ENCODE measurements at regions not wholly inside any gene's neighbourhood (a gene's known extent, or its start where the extent isn't known, plus 50 kb on each side); places are given as distances from the start of the nearest gene placed in this dataset.

- Histone ChIP-seq H3K27me3 (ENCODE audit: control insufficient read depth, insufficient read depth, low read length) (no peaks in the 10 kb centered on the region), H3K36me3 (ENCODE audit: control insufficient read depth, insufficient read depth, low read length) (no peaks in the 10 kb centered on the region), H3K4me3 (ENCODE audit: low read depth, low read length) (no peak overlapping the region)
- DNase-seq (ENCODE audit: low read depth) = no peak
- TF ChIP-seq, protein P1, sequence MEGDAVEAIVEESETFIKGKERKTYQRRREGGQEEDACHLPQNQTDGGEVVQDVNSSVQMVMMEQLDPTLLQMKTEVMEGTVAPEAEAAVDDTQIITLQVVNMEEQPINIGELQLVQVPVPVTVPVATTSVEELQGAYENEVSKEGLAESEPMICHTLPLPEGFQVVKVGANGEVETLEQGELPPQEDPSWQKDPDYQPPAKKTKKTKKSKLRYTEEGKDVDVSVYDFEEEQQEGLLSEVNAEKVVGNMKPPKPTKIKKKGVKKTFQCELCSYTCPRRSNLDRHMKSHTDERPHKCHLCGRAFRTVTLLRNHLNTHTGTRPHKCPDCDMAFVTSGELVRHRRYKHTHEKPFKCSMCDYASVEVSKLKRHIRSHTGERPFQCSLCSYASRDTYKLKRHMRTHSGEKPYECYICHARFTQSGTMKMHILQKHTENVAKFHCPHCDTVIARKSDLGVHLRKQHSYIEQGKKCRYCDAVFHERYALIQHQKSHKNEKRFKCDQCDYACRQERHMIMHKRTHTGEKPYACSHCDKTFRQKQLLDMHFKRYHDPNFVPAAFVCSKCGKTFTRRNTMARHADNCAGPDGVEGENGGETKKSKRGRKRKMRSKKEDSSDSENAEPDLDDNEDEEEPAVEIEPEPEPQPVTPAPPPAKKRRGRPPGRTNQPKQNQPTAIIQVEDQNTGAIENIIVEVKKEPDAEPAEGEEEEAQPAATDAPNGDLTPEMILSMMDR (IDR thresholded peaks at IDR 0.05; ENCODE audit: insufficient read depth, low read length, poor library complexity, severe bottlenecking) = no peak
Observed at GRCh38 chr7:41020056-41020455, 682.8 kb downstream of the INHBA start.

DNA sequence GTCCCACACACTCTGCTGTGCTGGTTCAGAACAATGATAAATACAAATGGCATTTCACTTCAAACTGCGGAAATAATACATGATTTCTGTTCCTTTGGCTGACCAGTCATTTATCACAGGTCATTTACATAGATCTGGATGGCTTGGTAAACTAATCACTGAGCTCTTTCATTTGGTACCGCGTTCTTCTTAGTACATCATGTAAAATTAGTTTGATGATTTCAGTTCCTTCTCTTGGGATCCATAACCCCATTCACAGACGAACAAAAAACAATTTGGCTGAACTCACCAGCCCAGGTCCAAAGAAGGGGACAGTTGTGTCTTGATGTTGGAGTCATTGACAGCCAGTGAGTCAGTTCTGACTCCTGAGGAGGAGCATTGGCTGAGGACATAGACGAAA lies 689.8 kb downstream of the INHBA start:
- Histone ChIP-seq H3K36me3 (ENCODE audit: control insufficient read depth, insufficient read depth, low read length) (no peaks in the 10 kb centered on the region), H3K27me3 (ENCODE audit: control insufficient read depth, insufficient read depth, low read length) (no peaks in the 10 kb centered on the region), H3K4me3 (ENCODE audit: low read depth, low read length) (no peak overlapping the region)
- DNase-seq (ENCODE audit: low read depth) = no peak
- TF ChIP-seq, protein P1 (IDR thresholded peaks at IDR 0.05; ENCODE audit: insufficient read depth, low read length, poor library complexity, severe bottlenecking) = no peak

DNA sequence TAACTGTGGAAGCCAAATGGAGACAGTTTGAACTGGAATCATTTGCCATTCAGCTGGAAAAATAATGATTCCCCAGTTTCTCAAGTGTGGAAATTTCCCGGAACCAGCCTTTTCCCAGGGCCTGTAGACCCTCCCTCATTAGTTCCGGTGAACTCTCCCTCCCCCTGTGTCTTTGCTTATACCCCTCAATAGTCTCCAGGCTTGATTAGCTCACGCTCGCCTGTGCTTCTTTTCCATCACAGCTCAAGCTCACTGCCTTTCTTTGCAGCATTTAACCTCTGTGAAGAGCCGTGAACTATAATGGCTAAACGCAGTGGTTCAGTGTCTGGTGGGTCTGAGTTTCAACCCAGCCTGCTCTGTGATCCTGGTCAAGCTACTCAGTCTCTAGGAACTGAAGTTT lies 690.8 kb downstream of the INHBA start:
- Histone ChIP-seq H3K36me3 (ENCODE audit: control insufficient read depth, insufficient read depth, low read length) (no peaks in the 10 kb centered on the region), H3K27me3 (ENCODE audit: control insufficient read depth, insufficient read depth, low read length) (no peaks in the 10 kb centered on the region), H3K4me3 (ENCODE audit: low read depth, low read length) (no peak overlapping the region)
- TF ChIP-seq, protein P1 (IDR thresholded peaks at IDR 0.05; ENCODE audit: insufficient read depth, low read length, poor library complexity, severe bottlenecking) = no peak
- DNase-seq (ENCODE audit: low read depth) = no peak

GRCh38 chr7:41010967-41011366 lies 691.9 kb downstream of the INHBA start:
- H3K36me3 ChIP-seq (ENCODE audit: control insufficient read depth, insufficient read depth, low read length) = no peaks in the 10 kb centered on the region
- TF ChIP-seq, protein P1 (IDR thresholded peaks at IDR 0.05; ENCODE audit: insufficient read depth, low read length, poor library complexity, severe bottlenecking) = no peak
- no peaks in the 10 kb centered on the region for H3K27me3 ChIP-seq (ENCODE audit: control insufficient read depth, insufficient read depth, low read length)
- H3K4me3 ChIP-seq (ENCODE audit: low read depth, low read length) = no peak overlapping the region
- no peak for DNase-seq (ENCODE audit: low read depth)

DNA sequence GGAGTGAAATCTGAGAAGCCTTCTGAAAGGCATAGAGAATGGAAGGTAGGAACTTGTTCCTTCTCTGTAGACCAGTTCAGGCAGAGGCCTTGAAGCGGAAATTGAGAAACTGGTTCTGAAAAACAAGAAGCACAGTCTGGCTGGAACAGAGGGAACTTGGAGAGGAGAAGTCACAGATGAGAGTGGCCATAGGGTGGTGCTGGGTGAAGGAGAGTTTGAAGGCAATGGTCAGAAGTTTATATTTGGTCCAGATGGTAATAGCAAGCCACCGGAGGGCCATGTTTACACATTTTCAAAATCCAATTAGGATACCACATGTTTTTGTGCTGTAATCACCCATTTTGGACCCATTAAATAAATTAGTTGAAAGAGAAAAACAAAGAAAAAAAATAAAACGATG lies 692.5 kb downstream of the INHBA start:
- no peaks in the 10 kb centered on the region for H3K27me3 ChIP-seq (ENCODE audit: control insufficient read depth, insufficient read depth, low read length)
- TF ChIP-seq, protein P1 (IDR thresholded peaks at IDR 0.05; ENCODE audit: insufficient read depth, low read length, poor library complexity, severe bottlenecking) = no peak

DNA sequence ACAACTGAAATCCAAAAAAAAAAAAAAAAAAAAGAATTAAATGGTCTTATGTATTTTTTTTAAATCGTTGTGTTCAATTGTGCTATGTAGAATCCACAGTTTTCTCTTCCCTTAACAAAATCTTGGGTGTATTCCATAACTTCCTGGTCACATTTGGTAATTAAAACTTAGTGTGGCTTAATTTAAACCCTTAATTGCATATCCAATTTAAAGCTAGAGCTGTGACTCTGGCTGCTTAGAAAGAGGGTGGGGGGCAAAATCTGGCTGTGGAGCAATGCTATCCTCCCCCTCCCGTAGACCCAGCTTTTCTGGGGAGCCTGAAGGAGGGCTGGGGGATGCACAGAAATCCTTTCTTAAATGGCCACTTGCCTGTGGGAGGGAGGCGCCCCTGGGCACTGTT lies 695.1 kb downstream of the INHBA start:
- TF ChIP-seq, protein P1 (IDR thresholded peaks at IDR 0.05; ENCODE audit: insufficient read depth, low read length, poor library complexity, severe bottlenecking) = no peak
- Histone ChIP-seq H3K27me3 (ENCODE audit: control insufficient read depth, insufficient read depth, low read length) (no peaks in the 10 kb centered on the region), H3K36me3 (ENCODE audit: control insufficient read depth, insufficient read depth, low read length) (no peaks in the 10 kb centered on the region), H3K4me3 (ENCODE audit: low read depth, low read length) (no peak overlapping the region)
- DNase-seq (ENCODE audit: low read depth) = no peak

More for the DNA sequence above, 692.5 kb downstream of the INHBA start:
- Histone ChIP-seq H3K36me3 (ENCODE audit: control insufficient read depth, insufficient read depth, low read length) (no peaks in the 10 kb centered on the region), H3K4me3 (ENCODE audit: low read depth, low read length) (no peak overlapping the region)
- DNase-seq (ENCODE audit: low read depth) = no peak

Measured in kidney epithelial cell (primary cell).